ENCODE measurements at regions not wholly inside any gene's neighbourhood (a gene's known extent, or its start where the extent isn't known, plus 50 kb on each side); places are given as distances from the start of the nearest gene placed in this dataset.
A peak's percentile ranks its signal among the peaks of the same experiment; 100 is the strongest.

DNA sequence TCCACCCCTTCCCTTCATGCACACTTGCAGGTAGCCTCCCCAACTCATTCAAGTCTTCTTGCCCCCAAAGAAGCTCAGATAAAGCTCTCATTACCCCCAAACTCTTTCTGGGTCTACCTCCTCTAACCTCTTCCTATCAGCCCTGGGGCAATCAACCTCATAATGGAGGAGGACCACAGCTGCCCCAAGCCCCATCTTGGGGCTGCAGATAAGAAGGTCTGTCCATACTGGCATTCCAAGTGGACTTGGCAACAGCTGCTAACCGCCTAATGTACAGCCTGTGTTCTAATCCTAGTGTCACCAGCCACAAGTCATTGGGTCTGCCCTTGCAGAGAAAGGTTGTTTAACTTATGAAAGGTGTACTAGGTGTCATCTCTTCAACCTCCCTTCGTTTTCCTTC lies 107.4 kb upstream of the ADGRF1 start:
- no peak for ATAC-seq

- ATAC-seq, result no peak
Observed at GRCh38 chr6:47149066-47149465, 106.9 kb upstream of the ADGRF1 start.

- ATAC-seq, result no peak
Observed at GRCh38 chr6:47147836-47148344, 105.8 kb upstream of the ADGRF1 start.

- no peak for ATAC-seq
Observed at GRCh38 chr6:47147175-47147727, 105.1 kb upstream of the ADGRF1 start.

- peak; percentile 52 for ATAC-seq
Observed at GRCh38 chr6:47146431-47147174, 104.5 kb upstream of the ADGRF1 start.

DNA sequence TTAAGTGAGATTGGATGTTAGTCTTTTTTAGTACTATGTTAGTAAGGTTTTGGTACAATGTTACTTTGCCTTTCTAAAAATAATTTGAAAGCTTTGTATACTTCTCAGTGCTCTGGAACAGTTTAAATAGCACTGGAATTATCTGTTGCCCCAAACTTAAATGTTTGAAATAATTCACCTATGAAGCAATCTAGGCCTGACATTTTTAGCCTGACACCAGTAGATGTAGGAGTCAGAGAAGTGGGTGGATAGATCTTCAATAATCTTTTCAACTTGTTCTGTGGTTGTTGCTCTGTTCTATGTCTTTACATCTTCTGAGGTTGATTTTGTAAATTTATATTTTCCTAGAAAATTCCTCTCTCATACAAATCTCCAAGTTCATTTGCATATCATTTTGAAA lies 103.1 kb upstream of the ADGRF1 start:
- ATAC-seq, result no peak

GRCh38 chr6:47144306-47144705 lies 102.2 kb upstream of the ADGRF1 start:
- ATAC-seq, result no peak

- ATAC-seq, result no peak
Observed at GRCh38 chr6:47141963-47142362, 99.8 kb upstream of the ADGRF1 start.

DNA sequence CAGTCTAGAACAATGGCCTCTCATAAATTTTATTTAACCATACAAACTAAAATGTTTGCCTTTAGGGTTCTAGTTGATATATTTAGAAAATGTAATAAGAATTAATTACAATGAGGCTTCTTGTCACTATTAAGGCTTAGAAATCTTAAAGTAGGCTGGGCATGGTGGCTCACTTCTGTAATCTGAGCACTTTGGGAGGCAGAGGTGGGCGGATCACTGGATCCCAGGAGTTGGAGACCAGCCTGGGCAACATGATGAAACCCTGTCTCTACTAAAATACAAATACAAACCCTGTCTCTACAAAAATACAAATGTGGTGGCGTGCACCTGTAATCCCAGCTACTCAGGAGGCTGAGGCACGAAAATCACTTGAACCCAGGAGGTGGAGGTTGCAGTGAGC lies 99.0 kb upstream of the ADGRF1 start:
- ATAC-seq, result no peak

- ATAC-seq, result no peak
Observed at GRCh38 chr6:47138046-47138445, 95.9 kb upstream of the ADGRF1 start.

- ATAC-seq, result no peak
Observed at GRCh38 chr6:47137073-47137472, 94.9 kb upstream of the ADGRF1 start.

DNA sequence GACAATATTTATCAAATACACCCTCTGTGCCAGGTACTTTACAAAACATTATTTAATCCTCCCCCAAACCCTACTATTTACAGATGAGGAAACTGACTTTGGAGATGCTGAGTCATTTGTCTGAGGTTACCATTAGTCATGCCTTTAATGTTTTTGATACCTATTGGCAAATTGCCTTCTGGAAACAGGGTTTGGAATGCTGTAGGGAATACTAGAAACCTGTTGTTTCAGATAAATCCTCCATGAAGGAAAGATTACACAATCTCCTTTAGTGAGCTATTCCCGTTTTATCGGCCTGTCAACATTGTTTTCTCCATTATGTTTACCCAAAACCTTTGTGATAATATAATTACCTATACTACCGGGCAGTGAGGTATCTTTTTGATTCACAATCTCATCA lies 93.6 kb upstream of the ADGRF1 start:
- peak; percentile 77 for ATAC-seq

DNA sequence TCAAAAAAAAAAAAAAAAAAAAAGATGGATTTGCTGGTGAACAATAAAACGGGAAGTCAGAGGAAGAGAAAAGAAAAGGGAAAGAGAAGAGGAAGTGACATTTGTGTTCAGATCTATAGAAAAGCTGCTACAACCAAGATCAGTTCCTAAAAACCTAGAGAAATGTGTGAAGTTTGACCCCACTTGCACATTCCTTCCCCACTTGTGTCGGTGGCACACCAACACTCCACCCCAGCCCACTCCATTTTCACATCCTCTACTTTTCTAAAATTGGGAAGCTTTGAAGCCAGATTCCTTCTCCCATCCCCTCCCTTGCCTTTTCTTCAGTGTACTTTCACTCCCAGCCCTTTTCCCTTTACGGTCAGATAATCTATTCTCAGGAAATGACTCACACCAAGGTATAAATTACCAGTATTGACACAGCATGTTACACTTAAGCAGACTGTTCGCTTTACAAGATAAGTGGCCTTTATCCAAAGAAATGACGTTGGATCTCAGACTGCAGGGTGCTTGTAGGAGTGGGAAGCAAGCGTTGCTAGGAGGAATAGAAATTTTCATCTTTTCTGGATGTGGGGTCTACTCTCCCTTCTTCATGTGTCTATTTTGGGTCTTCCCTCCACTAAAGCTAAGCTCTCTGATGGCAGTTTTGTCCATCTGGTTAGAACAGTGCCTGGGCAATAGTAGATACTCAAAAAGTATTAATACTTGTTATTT lies 92.5 kb upstream of the ADGRF1 start:
- ATAC-seq, result peak; percentile 84

- ATAC-seq, result no peak
Observed at GRCh38 chr6:47133230-47134000, 91.3 kb upstream of the ADGRF1 start.

DNA sequence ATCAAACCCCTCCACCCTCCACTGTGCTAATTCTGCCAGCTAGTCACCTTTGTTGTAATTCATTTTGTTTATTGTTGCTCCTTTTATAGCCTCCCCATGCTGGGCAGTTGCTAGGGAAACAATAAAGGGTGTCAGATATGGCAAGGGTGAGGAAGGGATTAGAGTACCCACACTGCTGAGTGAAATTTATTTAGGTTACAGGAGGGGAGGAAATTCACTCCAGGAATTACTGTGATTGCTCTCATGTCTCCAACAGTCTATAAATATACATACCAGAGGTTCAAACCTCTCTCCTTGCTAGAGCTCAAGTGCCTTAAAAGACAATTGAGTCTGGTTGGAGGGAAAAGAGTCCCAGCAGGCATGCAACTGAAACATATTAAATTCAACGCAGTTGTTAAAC lies 90.6 kb upstream of the ADGRF1 start:
- ATAC-seq, result no peak

GRCh38 chr6:47131773-47132172 lies 89.6 kb upstream of the ADGRF1 start:
- ATAC-seq, result no peak

GRCh38 chr6:47130086-47130485 lies 88.0 kb upstream of the ADGRF1 start:
- ATAC-seq, result no peak

- ATAC-seq, result no peak
Observed at GRCh38 chr6:47129129-47129528, 87.0 kb upstream of the ADGRF1 start.

GRCh38 chr6:47126647-47127391 lies 84.7 kb upstream of the ADGRF1 start:
- ATAC-seq, result no peak

DNA sequence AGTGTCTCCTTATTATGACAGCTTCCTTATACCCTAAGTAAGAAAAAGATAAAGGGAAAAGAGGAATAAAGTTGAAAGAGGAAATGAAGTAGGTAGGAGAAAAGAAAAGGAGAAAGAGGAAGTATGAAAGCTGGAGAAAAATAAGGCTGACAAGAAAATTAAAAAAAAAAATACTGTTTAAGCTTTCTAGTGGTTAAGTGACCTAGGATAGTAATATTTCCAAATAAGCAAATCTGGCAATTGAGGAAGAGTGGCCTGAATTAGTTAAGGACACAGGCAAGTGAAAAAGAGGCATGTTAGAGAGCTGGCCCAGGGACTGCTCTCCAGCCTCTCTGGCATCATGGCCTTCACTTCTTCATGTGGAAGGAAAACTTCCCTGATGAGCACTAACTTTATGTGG lies 76.5 kb upstream of the ADGRF1 start:
- ATAC-seq, result no peak

DNA sequence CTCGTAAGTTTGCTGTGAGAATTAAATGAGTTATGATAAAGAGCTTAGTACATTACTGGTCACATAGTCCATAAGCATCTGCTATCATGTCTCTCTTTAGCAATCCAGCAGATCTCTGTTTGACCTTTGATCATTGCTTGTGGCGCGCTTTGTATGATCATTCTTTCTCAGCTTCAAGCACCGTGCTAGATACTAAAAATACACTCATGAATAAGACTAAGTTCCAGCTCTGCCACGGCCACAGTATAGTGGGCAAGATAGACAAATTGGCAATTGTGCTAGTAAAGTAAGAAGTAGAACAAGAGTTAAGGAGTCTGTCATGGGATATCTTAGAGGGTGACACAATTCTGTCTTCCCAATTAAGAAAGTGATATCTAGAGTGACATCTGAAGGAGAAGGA lies 75.2 kb upstream of the ADGRF1 start:
- no peak for ATAC-seq

GRCh38 chr6:47116606-47117005 lies 74.5 kb upstream of the ADGRF1 start:
- ATAC-seq, result peak; percentile 28
